Cardiac septum (tissue), 1 donor: ENCODE measurements at regions not wholly inside any gene's neighbourhood (a gene's known extent, or its start where the extent isn't known, plus 50 kb on each side); places are given as distances from the start of the nearest gene placed in this dataset.
"Not testable (repeated sequence)": the region's sequence is repeated elsewhere in the genome, so short reads cannot be mapped to it uniquely, and the experiment has no call there.

Experiments
- DNase-seq: peaks from one replicate; pipeline ENCODE4 v3.0.0-alpha.2; 2020; ENCODE audit warnings: low spot score
- intact Hi-C: fragments of 100-400 bp; cut with DNase I; formaldehyde crosslinking; loops from one replicate; pipeline ENCODE4 v1.14.0; 2022
- donor health status: DM: no; HTN: no; CAD: no.

DNA sequence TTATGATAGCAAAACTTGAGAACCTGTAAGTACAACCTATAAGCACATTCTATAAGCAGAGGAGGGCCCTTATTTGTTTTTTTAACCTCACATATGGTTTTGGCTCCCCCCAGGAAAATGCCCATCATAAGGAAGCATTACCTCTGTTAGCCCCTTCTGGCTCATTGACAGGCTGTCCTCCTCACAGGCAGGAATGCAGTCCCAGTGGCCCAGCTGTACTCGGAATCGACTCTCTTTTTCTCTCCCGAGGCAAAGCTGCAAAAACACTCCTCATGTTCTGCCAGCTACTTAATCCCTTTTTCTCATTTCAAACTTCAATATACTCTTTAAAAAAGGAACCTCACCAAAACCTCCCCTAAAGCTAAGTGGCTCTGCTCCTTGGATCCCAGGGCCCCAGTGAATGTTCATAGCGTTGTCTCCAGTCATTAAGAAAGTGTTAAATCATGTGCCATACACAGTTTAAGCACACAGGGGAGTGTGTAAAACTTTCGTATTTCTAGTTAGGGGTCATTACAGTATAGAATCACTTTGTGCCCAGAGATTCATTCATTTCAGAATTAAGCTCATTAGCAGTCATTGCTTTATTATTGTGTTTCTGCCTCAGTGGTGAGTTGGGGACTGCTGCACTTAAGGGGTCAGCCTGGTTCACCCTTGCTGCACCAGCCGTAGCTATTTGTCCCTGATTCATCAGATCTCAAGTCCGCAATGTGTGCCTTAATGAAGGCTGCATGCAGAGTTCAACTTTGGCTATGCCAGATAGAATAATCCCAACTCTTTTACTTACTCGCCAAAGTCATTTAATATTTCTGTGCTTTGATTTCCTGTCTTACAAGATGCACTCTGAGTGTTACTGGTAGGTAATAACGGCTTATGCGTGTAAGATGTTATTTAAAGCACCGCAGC is 57.6 kb downstream of the JRKL start:
- no peak for DNase-seq
- intact Hi-C loops: no loop called here

DNA sequence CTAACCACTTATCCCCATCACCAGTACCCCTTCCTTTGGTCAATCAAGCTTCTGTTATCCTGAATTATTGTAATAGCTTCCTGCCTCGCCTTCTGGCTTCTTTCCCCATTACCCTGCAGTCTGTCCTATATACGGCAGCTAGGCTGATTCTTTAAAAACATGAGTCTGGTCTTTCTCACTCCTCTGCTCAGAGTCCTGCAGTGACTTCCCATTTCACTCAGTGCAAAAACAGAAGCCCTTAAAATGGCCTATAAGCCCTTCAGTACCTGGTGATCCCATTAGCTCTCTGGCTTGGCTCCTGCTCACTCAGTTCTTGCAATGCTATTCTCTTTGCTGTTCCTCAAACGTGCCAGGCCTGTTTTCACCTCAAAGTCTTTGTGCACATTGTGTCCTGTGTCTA is 58.4 kb downstream of the JRKL start:
- no peak for DNase-seq
- intact Hi-C loops: no loop called here

- DNase-seq: no peak
- intact Hi-C loops: no loop called here
Measured at GRCh38 chr11:96456111-96456510, 66.3 kb downstream of the JRKL start.

GRCh38 chr11:96459751-96460150 is 69.9 kb downstream of the JRKL start:
- no peak for DNase-seq
- intact Hi-C loops: loop anchor here (10.0 kb wide), 2 partner anchors 325 to 685 kb away; no protein-coding TSS in a partner anchor

- no peak for DNase-seq
- intact Hi-C loops: loop anchor here (10.0 kb wide), 2 partner anchors 323 to 683 kb away; no protein-coding TSS in a partner anchor
Measured at GRCh38 chr11:96461871-96462270, 72.1 kb downstream of the JRKL start.

DNA sequence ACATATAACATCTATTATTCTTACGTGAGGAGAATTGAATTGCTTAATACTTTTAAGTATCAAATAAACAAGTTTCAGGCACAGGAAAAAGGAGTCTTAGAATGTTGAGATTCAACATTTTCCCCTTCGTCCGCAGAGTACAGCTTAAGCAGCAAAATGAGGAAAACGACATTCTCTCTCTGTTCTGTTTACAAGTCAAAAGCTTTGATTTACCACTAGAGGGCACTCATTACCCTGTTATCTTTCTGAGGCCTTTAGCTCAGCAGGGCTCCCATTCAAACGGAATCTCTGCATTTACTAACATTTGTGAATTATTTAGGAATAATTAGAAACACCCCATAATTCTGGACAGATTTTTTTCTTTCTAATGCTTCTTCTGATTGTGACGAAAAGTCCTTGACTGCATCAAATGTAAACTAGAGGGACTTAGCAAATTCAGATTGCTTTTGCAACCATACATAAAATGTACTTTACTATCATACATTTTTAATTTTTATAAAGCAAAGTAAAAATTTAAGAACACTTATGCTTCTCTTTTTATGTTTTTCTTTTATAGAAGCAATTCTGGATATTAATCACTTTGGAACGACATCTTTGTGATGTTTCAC is 75.0 kb downstream of the JRKL start:
- intact Hi-C loops: loop anchor here (10.0 kb wide), 2 partner anchors 320 to 680 kb away; no protein-coding TSS in a partner anchor

DNA sequence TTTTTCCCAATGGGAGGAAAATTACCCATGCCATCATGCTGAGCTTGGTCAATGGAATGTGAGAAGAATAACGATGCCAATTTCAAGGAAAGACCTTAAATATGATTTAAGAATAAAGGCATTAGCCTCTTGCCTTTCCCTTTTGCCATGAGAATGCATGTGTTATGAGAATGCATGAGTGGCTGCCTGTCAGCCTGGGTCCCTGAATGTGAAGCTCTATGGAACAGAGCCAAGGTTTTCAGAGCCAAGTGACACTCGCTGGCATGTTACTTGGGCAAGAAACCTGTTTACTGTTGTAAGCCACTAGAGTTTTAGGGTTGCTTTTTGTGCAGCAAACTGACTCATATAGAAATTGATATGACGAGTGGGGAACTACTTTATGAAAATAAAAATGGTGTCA is 75.7 kb downstream of the JRKL start:
- intact Hi-C loops: loop anchor here (10.0 kb wide), 2 partner anchors 319 to 679 kb away; no protein-coding TSS in a partner anchor

More for the DNA sequence above, 75.0 kb downstream of the JRKL start:
- DNase-seq: no peak

DNA sequence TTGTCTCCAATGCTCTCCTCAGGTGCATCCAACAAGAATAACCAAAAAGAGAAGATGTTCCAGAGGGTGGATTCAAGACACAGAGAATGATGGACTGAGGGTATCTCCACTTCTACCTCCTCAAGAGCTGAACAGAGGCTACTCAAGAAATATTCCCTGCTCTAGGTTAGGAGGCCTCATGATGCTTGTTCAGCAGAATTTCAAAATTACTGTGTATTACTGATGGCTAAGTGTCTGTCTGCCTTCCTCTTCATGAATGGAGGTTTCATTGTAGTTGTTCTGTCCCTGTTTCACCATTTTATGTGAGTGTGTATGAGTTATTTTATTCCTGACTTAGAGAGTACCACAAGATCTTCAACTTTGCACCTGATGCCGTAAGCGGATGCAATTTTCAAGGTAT is 76.8 kb downstream of the JRKL start:
- DNase-seq: no peak
- intact Hi-C loops: loop anchor here (10.0 kb wide), 2 partner anchors 318 to 678 kb away; no protein-coding TSS in a partner anchor

More for the DNA sequence above, 75.7 kb downstream of the JRKL start:
- no peak for DNase-seq

- intact Hi-C loops: loop anchor here (10.0 kb wide), 2 partner anchors 315 to 675 kb away; no protein-coding TSS in a partner anchor
- DNase-seq: no peak
Measured at GRCh38 chr11:96469776-96470175, 80.0 kb downstream of the JRKL start.

GRCh38 chr11:96470521-96470920 is 80.7 kb downstream of the JRKL start:
- no peak for DNase-seq
- intact Hi-C loops: no loop called here

- intact Hi-C loops: no loop called here
- DNase-seq: no peak
Measured at GRCh38 chr11:96472085-96472484, 82.3 kb downstream of the JRKL start.

GRCh38 chr11:96474263-96474662 is 84.5 kb downstream of the JRKL start:
- DNase-seq: no peak
- intact Hi-C loops: no loop called here

DNA sequence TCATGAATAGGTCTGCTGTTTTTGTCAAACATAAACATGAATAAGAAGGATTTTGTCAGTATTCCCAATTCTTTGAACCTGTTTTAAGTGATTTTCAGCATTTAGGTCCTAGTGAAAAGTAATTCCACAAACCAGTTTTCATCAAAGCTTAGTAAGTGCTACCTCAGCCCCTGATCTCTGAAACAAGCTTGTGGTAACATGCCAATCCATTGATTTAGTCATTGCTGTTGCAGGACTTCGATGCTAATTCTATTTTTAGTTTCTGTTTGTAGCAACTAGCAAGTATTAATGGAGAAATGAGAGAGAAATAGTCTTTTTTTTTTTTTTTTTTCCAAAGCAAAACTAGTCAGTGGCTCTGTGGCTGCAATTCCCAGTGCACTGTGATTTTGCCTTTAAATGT is 91.4 kb downstream of the JRKL start:
- intact Hi-C loops: loop anchor here (10.0 kb wide), 1 partner anchor 144 kb away; no protein-coding TSS in a partner anchor
- DNase-seq: no peak

- no peak for DNase-seq
- intact Hi-C loops: loop anchor here (10.0 kb wide), 1 partner anchor 143 kb away; no protein-coding TSS in a partner anchor
Measured at GRCh38 chr11:96481771-96482170, 92.0 kb downstream of the JRKL start.

- intact Hi-C loops: loop anchor here (10.0 kb wide), 1 partner anchor 143 kb away; no protein-coding TSS in a partner anchor
Measured at GRCh38 chr11:96482193-96482592, 92.4 kb downstream of the JRKL start.

DNA sequence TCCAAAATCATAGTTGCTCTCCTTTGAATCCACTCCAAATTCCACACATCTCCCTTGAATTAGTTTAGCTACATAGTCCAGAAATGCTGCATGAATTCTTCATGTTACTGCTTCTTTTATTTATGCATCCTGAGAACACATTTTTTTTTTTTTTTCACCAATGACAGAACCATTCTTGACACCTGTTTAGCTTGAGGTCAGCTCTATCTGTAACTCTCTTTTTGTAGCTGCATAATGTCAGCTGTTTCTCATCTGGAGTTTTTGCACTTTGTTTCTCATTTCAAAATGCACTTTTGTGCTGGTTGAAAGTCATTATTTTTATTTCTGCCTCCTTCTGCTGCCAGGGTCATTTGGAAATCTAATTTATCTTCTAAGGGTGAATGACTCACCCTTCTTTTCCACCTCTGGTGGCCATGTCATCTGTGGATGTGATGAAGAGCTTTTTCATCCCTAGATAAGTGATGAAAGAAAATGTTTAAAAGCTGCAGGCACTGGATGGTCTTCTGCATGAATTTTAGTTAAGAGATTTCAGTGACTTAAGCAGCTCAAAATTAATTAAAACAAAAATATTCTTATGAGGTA is 93.7 kb downstream of the JRKL start:
- DNase-seq: no peak
- intact Hi-C loops: loop anchor here (10.0 kb wide), 1 partner anchor 141 kb away; no protein-coding TSS in a partner anchor

More at GRCh38 chr11:96482193-96482592, 92.4 kb downstream of the JRKL start:
- no peak for DNase-seq

GRCh38 chr11:96484361-96484760 is 94.5 kb downstream of the JRKL start:
- intact Hi-C loops: loop anchor here (10.0 kb wide), 1 partner anchor 140 kb away; no protein-coding TSS in a partner anchor
- no peak for DNase-seq

GRCh38 chr11:96486890-96487611 is 97.2 kb downstream of the JRKL start:
- intact Hi-C loops: loop anchor here (10.0 kb wide), 1 partner anchor 138 kb away; no protein-coding TSS in a partner anchor
- DNase-seq: no peak

GRCh38 chr11:96488911-96489310 is 99.1 kb downstream of the JRKL start:
- intact Hi-C loops: loop anchor here (10.0 kb wide), 1 partner anchor 136 kb away; no protein-coding TSS in a partner anchor
- not testable (repeated sequence) for DNase-seq
